RKO (cell line): ENCODE measurements at regions not wholly inside any gene's neighbourhood (a gene's known extent, or its start where the extent isn't known, plus 50 kb on each side); places are given as distances from the start of the nearest gene placed in this dataset.
A peak's percentile ranks its signal among the peaks of the same experiment; 100 is the strongest.
"Not testable (repeated sequence)": the region's sequence is repeated elsewhere in the genome, so short reads cannot be mapped to it uniquely, and the experiment has no call there.

ENCODE experiments used
- DNase-seq: peaks from one replicate; pipeline ENCODE4 v3.0.0-alpha.2; 2016; ENCODE audit warnings: low spot score

DNA sequence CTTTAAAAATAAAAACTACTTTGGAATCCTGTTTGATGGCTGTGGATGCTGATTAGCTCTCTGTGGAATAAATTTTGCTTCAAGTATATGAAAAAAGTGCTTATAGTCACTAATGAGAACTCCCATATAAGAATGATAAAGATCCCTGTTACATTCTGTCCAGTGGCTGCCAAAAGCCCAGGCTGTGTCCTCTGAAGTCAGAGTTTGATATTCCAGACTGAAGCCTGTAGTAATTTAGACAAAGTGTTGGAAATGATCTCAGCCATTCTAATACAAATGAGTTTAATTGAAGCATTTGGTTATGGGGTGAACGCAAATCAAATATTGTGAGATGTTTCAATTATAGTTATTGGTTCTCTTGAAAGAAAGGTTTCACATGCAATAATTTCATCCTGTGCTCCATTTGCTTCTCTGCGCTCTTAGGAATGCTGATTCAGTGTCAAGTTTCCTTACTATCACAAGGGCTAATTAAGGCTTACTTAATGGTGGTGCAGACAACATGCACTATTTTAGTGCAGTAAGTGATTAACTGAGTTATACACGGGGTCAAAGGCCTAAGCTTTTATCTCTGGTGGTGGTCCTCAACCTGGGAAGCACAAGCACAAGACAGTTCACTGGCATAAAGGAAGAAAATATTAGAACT lies 867.6 kb downstream of the SORCS1 start:
- DNase-seq: no peak

- DNase-seq: no peak
These were observed 879.5 kb downstream of the SORCS1 start for GRCh38 chr10:106284802-106285587.

- DNase-seq: no peak
These were observed 883.5 kb downstream of the SORCS1 start for GRCh38 chr10:106280896-106281460.

GRCh38 chr10:106278383-106278782 lies 886.1 kb downstream of the SORCS1 start:
- DNase-seq: peak; percentile 8

DNA sequence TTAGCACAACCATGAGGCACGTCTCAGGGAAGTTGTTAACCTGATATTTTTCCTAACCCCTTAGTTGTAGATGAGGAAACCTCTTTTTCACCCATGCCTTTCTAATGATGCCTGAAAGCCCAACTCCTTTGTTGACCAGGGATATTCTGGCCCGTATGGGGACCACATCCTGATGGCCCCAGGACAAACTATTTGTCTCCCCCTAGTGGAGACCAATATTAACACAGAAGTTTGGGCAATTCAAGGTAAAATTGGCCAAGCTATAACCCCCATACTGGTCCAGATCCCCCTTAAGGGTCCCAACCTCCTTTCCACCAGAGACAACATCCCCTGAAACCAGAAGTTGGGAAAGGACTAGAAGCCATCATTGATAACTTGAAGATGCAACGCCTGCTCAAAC lies 893.3 kb downstream of the SORCS1 start:
- DNase-seq: no peak

DNA sequence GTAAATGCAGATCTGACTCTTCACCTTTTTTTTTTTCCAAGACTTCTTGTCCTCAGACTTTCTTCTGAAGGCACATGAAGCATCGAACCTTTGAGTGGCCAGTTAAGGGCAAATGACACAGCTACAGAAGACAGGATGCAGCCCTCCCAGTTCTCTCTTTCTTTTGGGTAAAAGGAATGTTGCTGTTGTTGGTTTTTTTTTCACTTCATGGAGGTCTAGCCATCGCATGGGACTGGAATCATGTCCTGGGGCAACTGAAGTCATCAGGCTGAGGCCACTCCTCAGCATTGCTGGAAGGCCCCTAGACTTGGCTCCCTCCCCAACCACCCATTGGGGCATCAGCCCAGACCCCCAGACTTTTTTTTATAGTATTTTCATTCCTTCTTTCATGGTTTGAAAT lies 896.5 kb downstream of the SORCS1 start:
- DNase-seq: no peak

- DNase-seq: no peak
These were observed 896.9 kb downstream of the SORCS1 start for GRCh38 chr10:106267591-106267990.

- not testable (repeated sequence) for DNase-seq
These were observed 907.1 kb downstream of the SORCS1 start for GRCh38 chr10:106257432-106257831.

DNA sequence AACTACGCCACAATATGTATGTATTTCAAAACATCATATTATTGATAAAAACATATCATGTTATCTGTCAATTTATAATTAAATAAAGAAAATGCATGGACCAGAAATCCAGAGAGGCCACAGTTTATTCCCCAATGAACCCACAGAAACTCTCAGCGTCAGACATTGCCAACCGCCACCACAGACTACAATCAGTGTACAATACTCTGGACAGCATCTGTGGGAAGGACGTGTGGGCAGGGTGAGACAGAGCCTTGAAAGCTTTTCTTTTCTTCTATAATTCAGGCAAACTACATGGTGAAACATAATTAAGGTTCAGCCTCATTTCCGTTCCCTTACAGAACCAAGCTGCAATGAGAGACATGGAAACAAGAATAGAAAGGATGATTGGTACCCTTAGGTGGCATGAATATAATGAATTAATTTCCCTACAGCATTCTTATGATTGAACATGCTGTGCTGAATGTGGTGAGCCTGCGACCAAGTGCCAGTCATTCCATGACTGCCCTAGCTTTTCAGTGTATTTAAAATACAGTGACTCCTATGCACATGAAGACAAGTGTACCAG lies 909.3 kb downstream of the SORCS1 start:
- DNase-seq: no peak

DNA sequence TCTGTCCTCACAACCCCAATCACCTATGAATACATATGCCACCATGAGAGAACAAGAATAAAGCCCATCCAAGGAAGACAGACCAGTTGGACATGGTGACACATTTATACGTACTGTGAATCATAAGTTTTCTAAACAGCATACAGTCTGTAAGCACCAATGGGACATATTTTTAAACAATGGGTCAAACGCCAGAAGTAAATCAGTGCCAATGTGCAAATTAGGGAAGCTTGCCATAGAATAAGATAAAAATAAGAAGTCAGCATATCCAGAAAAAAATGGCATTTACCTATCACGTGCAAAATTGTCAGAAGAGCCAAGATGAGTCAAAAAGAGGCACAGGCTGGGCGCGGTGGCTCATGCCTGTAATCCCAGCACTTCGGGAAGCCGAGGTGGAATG lies 910.4 kb downstream of the SORCS1 start:
- no peak for DNase-seq

- no peak for DNase-seq
These were observed 912.0 kb downstream of the SORCS1 start for GRCh38 chr10:106252541-106252940.

GRCh38 chr10:106251573-106251972 lies 912.9 kb downstream of the SORCS1 start:
- no peak for DNase-seq

DNA sequence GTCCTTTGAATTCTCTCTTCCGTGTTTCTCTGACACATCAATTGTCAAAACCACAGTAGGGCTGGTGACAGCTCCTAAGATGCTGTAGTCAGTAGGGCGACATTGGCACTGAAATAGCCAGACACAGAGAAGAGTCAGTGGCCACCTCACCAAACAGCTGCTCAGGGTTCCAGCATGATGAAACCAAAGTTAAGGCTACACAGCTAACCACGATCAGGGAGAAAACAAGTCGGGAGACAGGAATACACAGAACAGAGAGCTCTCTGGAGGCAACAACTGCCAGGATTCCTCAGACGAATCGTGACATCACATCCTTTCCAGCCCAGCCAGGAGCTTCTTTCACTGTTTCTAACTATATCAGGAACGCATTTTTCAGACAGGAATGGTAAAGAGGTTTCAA lies 922.2 kb downstream of the SORCS1 start:
- DNase-seq: no peak

DNA sequence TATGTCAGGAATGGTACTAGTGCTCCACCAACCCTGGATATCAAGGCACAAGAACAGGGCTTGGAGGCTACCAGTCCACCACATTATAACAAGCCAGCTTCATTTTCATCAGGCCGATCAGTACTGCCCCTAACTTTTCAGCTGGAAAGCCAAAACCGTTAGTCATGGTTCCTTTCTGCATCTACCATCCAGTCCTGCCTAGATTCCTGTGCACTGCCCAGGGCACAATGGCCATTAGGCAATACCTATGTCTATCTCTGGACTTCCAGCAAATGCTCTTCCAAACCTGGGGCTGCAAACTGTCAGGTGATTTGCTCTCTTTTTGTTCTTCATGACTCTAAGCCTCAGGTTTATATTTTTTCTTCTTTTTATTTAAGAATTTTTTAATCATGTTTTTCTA lies 937.7 kb downstream of the SORCS1 start:
- DNase-seq: no peak

GRCh38 chr10:106226142-106226541 lies 938.4 kb downstream of the SORCS1 start:
- no peak for DNase-seq

DNA sequence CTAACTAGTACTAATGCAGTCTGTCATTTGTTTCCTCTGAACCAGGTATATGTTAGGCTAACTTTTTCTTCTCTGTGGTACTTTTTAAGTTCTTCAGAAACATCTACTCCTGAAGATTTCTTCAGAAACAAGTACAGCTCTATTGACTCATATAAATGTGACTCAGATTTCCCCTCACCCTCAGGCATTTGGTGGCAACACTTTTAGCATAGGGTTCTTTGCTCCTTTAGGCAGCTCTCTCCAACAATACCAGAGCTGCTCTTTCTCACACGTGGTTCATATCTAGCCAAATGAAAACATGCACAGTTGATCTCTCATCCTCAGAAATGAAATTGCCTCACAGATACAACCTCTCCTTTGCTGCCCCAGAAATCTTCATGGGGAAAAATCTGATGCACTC lies 939.8 kb downstream of the SORCS1 start:
- DNase-seq: no peak

DNA sequence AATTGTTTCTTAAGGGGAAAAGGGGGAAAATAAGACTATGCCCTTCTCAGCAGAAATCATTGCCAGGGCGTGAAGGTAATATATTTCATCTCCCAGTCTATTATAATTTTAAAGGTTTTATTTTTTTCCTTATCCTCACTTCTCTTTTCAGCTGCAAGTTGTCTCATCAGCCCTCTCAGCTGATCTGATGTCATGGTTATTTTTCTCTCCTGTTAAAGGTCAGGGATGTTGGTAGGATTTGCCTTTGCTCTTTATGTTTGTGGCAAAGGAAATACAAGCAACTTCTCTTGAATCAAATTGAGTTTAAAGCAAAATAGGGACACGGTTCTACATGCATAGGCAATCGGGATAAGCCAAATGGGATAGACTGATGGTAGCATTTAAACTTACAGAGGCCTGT lies 946.9 kb downstream of the SORCS1 start:
- no peak for DNase-seq

DNA sequence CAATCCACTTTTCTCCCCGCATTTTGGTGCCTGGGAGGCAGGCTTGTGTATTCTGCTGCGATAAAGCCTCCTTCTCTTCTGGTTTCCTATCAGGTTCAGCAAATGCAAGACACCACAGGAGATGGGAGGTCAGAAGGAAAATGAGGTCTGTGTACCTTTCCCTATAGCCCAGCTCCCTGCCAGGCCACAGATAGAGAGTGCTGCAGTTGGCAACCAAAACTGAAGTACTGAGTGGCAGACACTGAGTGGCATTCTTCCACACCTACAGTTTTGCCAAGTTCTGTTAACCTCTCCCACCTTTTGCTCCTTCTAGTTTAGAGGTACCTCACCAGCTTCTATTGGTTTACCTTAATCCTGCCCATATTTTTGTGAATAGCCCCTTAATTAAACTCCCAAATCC lies 948.4 kb downstream of the SORCS1 start:
- DNase-seq: no peak

DNA sequence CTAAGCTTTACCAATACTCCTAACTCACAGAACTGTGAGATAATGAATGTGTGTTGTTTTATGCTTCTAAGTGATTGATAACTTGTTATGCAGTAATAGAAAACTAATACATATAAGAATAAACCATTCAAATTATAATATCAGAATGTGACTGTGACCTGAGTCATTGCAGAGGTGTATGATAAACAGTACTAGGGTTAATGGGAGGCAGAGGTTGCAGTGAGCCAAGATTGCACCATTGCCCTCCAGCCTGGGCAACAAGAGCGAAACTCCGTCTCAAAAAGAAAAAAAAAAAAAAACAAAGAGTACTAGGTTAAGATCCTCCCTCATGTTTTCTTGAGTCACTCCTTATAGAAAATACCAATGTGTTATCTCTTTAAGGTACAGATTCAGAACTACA lies 950.3 kb downstream of the SORCS1 start:
- no peak for DNase-seq

GRCh38 chr10:106213493-106213892 lies 951.0 kb downstream of the SORCS1 start:
- DNase-seq: no peak

DNA sequence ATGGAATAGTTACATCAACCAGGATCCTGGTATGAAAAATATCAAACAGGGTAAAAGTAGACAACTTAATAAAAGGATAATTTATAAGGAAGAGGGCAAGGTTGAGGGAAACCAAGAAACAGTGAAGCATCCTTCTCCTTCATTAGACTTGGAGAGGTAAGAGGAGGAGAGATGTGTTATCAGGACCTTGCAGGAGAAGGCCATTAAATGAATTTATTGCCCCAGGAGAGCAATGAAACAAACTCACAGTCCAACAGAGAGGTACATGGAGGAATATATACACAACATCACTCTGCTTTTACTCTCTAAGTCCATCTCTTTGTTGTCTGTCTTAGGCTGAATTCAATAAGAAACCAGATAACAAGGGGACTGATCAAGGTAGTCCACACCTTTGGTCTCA lies 966.2 kb downstream of the SORCS1 start:
- no peak for DNase-seq

- DNase-seq: peak; percentile 52
These were observed 975.2 kb downstream of the SORCS1 start for GRCh38 chr10:106189292-106189691.

DNA sequence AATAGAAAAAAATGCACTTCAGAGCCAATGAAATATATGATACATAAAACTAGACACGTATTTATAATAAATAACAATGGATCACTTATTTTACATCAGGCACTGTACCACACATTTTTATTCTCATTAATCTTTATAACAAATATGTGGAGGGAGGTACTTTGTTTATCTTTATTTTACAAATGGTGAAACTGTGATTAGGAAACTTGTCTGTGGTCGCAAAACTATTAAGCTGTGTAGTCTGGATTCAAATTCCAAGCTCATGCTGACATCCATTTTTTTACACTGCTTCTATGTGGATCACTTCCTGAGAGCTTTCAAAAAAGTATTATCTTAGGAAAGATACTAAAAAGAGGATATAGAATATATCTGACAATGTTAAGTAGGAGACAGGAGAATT lies 978.6 kb downstream of the SORCS1 start:
- no peak for DNase-seq
